Tibial nerve (tissue), 4 donors: ENCODE measurements at regions not wholly inside any gene's neighbourhood (a gene's known extent, or its start where the extent isn't known, plus 50 kb on each side); places are given as distances from the start of the nearest gene placed in this dataset.

Source experiments
- DNase-seq, 2 donors: peaks; one replicate each; pipeline ENCODE4 v3.0.0-alpha.2; 2019; ENCODE audit warnings: low spot score in 2 of 2
- H3K27ac ChIP-seq, 4 donors: fragments of 200-600 bp; sonication (generic) in 3 of 4; one replicate each; pipeline ENCODE4 v1.5.1; 2017 to 2019; ENCODE audit warnings: mild to moderate bottlenecking in 1 of 4
- H3K27me3 ChIP-seq, 2 donors: fragments of 200-600 bp; sonication (generic) in 1 of 2; one replicate each; pipeline versions ENCODE4 v1.5.1 to v1.6.0; 2017 to 2019
- H3K36me3 ChIP-seq, 3 donors: fragments of 200-600 bp; sonication (generic); one replicate each; pipeline ENCODE4 v1.5.1; 2018 to 2019
- H3K4me1 ChIP-seq, 4 donors: fragments of 200-600 bp; sonication (generic) in 3 of 4; one replicate each; pipeline ENCODE4 v1.5.1; 2017 to 2019
- H3K4me3 ChIP-seq, 4 donors: fragments of 200-600 bp; sonication (generic) in 3 of 4; one replicate each; pipeline ENCODE4 v1.5.1; 2017 to 2019; ENCODE audit warnings: mild to moderate bottlenecking in 1 of 4, moderate library complexity in 1 of 4
- H3K9me3 ChIP-seq, 4 donors: fragments of 200-600 bp; sonication (generic) in 3 of 4; one replicate each; pipeline ENCODE4 v1.5.1; 2017 to 2019
- EP300 ChIP-seq, 2 donors: sonication (generic); formaldehyde crosslinking; IDR thresholded peaks; one replicate each; pipeline ENCODE4 v1.6.1; 2017; ENCODE audit warnings: antibody characterized with exemption in 2 of 2, mild to moderate bottlenecking in 1 of 2
- POLR2A ChIP-seq, 2 donors: fragments of 450-650 bp; IDR thresholded peaks; one replicate each; pipeline ENCODE4 v1.6.1; 2017; ENCODE audit warnings: antibody characterized with exemption in 2 of 2, mild to moderate bottlenecking in 2 of 2, moderate library complexity in 2 of 2
- WGBS, 2 donors: methylation state at CpG; one replicate each; pipeline ENCODE4 v1.1.5; 2018; 5-methylcytosine and 5-hydroxymethylcytosine counted together
- TF ChIP-seq, protein P1 (sequence below), 5 experiments: fragments of 200-600 bp in 3 of 5; fragments of 450-650 bp in 2 of 5; sonication (generic) in 3 of 5; IDR thresholded peaks; one replicate each; pipeline ENCODE4 v1.5.1; 2016 to 2019; ENCODE audit warnings: antibody characterized with exemption in 5 of 5, mild to moderate bottlenecking in 3 of 5, moderate library complexity in 2 of 5

DNA sequence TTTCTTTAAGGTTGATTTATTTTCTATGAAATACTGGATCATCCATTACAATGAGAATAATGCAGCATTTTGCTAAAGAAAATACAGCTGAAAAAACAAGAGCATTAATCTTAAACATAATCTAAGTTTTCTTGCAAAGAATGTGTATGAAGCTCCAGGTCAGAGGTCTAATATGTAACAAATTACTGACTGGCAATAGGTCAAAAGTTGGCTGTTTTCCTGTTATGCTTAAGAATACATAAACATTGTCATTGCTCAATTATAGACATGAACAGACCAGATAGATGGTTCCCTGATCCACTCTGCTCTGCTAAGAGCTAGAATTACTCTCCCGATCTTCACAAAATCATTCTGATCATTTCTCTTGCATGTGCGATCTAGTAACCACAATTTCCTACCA, 718.6 kb downstream of the PDHA2 start:
- TF ChIP-seq POLR2A (IDR thresholded peaks at IDR 0.05) (no peak), EP300 (IDR thresholded peaks at IDR 0.05) (no peak)
- TF ChIP-seq, protein P1, sequence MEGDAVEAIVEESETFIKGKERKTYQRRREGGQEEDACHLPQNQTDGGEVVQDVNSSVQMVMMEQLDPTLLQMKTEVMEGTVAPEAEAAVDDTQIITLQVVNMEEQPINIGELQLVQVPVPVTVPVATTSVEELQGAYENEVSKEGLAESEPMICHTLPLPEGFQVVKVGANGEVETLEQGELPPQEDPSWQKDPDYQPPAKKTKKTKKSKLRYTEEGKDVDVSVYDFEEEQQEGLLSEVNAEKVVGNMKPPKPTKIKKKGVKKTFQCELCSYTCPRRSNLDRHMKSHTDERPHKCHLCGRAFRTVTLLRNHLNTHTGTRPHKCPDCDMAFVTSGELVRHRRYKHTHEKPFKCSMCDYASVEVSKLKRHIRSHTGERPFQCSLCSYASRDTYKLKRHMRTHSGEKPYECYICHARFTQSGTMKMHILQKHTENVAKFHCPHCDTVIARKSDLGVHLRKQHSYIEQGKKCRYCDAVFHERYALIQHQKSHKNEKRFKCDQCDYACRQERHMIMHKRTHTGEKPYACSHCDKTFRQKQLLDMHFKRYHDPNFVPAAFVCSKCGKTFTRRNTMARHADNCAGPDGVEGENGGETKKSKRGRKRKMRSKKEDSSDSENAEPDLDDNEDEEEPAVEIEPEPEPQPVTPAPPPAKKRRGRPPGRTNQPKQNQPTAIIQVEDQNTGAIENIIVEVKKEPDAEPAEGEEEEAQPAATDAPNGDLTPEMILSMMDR (IDR thresholded peaks at IDR 0.05), result no peak
- Histone ChIP-seq H3K36me3 (no peaks in the 10 kb centered on the region), H3K4me1 (no peaks in the 10 kb centered on the region), H3K9me3 (no peaks in the 10 kb centered on the region), H3K27me3 (no peaks in the 10 kb centered on the region), H3K4me3 (no peak overlapping the region), H3K27ac (no peak overlapping the region)
- 65 to 69% methylated on average over 2 of the region's 2 CpGs for WGBS, 2 donors
- no peak for DNase-seq

DNA sequence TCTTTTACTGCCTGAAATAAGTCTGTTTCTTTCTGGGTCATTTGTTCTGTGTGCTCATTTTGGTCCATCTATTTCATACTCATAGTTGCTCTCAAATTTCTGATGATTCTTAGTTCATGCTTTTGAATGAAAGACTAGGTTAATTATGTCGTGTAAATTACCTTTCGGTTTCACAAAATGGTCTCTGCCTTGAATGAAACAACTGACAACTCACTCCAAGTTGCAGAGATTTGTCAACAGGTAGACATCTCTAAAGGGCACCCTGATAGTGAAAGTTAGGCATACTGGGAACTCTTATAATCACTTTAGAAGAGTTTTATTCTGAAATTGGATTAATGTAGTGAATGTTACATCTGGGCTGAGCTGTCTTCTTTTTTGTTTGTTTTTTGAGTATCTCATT, 726.9 kb downstream of the PDHA2 start:
- Histone ChIP-seq H3K4me3 (no peak overlapping the region), H3K4me1 (no peaks in the 10 kb centered on the region), H3K27ac (no peak overlapping the region), H3K9me3 (no peaks in the 10 kb centered on the region), H3K27me3 (no peaks in the 10 kb centered on the region), H3K36me3 (no peaks in the 10 kb centered on the region)
- 93% methylated on average over 2 of the region's 2 CpGs for WGBS, 2 donors
- DNase-seq, result no peak
- no peak for TF ChIP-seq EP300 (IDR thresholded peaks at IDR 0.05)

- no peak for DNase-seq
- no peak overlapping the region for H3K4me3 ChIP-seq
- TF ChIP-seq, protein P1 (IDR thresholded peaks at IDR 0.05), result no peak
- TF ChIP-seq EP300 (IDR thresholded peaks at IDR 0.05), result no peak
- TF ChIP-seq POLR2A (IDR thresholded peaks at IDR 0.05), result no peak
- WGBS, 2 donors, result 51 to 59% methylated on average over 2 of the region's 2 CpGs
- H3K9me3 ChIP-seq, result no peaks in the 10 kb centered on the region
- H3K27me3 ChIP-seq, result no peaks in the 10 kb centered on the region
- H3K27ac ChIP-seq, result no peak overlapping the region
- no peaks in the 10 kb centered on the region for H3K36me3 ChIP-seq
- H3K4me1 ChIP-seq, result no peaks in the 10 kb centered on the region
Observed at GRCh38 chr4:96585304-96585703, 745.4 kb downstream of the PDHA2 start.

DNA sequence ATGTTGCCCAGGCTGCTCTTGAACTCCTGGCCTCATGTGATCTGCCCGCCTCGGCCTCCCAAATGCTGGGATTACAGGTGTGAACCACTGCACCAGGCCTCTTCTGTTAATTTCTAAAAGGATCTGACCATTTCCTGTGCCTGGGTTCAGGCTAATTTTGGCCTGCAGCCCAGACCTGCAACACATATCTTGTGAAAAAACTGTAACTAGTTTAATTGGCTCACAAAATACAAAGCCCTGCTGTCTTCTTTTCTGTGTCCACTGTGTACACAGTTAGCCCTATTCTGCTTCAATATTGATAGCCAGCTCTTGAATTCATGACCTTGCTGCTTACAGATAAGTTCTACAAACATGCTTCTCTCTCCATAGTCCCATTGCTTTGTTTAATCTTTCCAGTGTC, 753.5 kb downstream of the PDHA2 start:
- Histone ChIP-seq H3K4me1 (no peaks in the 10 kb centered on the region), H3K27me3 (no peaks in the 10 kb centered on the region), H3K36me3 (no peaks in the 10 kb centered on the region), H3K27ac (no peak overlapping the region), H3K9me3 (no peaks in the 10 kb centered on the region), H3K4me3 (no peak overlapping the region)
- TF ChIP-seq, protein P1 (IDR thresholded peaks at IDR 0.05), result no peak
- TF ChIP-seq EP300 (IDR thresholded peaks at IDR 0.05) (no peak), POLR2A (IDR thresholded peaks at IDR 0.05) (no peak)
- 42 to 63% methylated on average over 2 of the region's 2 CpGs for WGBS, 2 donors
- no peak for DNase-seq

DNA sequence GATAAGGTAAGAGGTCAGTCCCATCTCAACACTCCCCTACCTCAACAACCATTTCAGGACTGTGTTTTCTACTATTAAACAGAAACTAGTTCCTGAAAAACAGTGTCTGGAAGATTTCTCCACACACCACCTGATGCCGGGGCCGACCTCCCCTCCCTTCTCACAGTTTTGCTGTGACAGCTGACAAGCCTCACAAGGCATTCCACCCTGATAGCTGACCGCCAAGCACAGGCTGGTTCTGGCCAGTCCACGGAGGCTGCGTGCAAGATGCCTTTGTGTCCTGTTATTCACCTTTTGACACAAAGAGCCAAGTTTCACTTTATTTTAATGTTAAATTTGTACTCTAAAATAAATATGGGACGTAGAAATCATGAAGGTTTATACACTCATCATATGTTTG, 758.6 kb downstream of the PDHA2 start:
- H3K4me1 ChIP-seq, result no peaks in the 10 kb centered on the region
- no peaks in the 10 kb centered on the region for H3K27me3 ChIP-seq
- 59 to 63% methylated on average over 6 of the region's 6 CpGs for WGBS, 2 donors
- H3K4me3 ChIP-seq, result no peak overlapping the region
- no peak overlapping the region for H3K27ac ChIP-seq
- no peaks in the 10 kb centered on the region for H3K36me3 ChIP-seq
- DNase-seq, result no peak
- TF ChIP-seq, protein P1 (IDR thresholded peaks at IDR 0.05), result no peak
- TF ChIP-seq POLR2A (IDR thresholded peaks at IDR 0.05) (no peak), EP300 (IDR thresholded peaks at IDR 0.05) (no peak)
- no peaks in the 10 kb centered on the region for H3K9me3 ChIP-seq

DNA sequence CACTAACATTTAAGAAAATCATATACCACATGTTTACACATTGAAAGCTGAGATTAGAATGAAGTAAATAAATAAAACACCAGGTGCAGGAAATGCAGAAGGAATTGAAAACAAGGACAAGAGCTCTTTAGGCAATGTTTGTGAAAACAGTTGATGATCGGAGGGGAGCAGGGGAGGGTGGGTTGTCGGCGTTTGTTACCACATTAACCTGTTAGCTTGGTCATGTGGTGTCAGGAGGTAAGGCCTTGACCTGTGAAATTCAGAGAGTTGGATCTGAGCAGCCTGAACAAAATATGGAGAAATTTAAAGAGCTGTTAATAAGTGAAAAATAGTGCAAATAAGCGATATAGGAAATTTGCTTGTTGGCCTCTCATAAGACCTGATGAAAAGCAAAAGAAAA, 759.9 kb downstream of the PDHA2 start:
- Histone ChIP-seq H3K27ac (no peak overlapping the region), H3K27me3 (no peaks in the 10 kb centered on the region), H3K4me1 (no peaks in the 10 kb centered on the region), H3K36me3 (no peaks in the 10 kb centered on the region), H3K9me3 (no peaks in the 10 kb centered on the region), H3K4me3 (no peak overlapping the region)
- TF ChIP-seq POLR2A (IDR thresholded peaks at IDR 0.05) (no peak), EP300 (IDR thresholded peaks at IDR 0.05) (no peak)
- TF ChIP-seq, protein P1 (IDR thresholded peaks at IDR 0.05), result no peak
- WGBS, 2 donors, result 75 to 78% methylated on average over 4 of the region's 4 CpGs
- DNase-seq, result no peak
